ENCODE measurements at regions not wholly inside any gene's neighbourhood (a gene's known extent, or its start where the extent isn't known, plus 50 kb on each side); places are given as distances from the start of the nearest gene placed in this dataset.

GRCh38 chr6:54559136-54559535 is 250.9 kb downstream of the TINAG start:
- TF ChIP-seq POLR2A (IDR thresholded peaks at IDR 0.05; ENCODE audit: low read length) (no peak), GATA1 (IDR thresholded peaks at IDR 0.05; ENCODE audit: low read depth, low read length) (no peak)

All from erythroblast (primary cell).